Erythroblast (primary cell): ENCODE measurements at regions not wholly inside any gene's neighbourhood (a gene's known extent, or its start where the extent isn't known, plus 50 kb on each side); places are given as distances from the start of the nearest gene placed in this dataset.

Experiments
- GATA1 ChIP-seq: IDR thresholded peaks from 2 replicates; pipeline ENCODE4 v1.6.1; 2011; ENCODE audit warnings: low read depth, mild to moderate bottlenecking, control low read depth, low read length, moderate library complexity
- POLR2A ChIP-seq: IDR thresholded peaks from 2 replicates; pipeline ENCODE4 v1.6.1; 2011; ENCODE audit warnings: mild to moderate bottlenecking, low read length

- TF ChIP-seq POLR2A (no peak), GATA1 (no peak)
Measured at GRCh38 chr13:78098249-78098648, 179.6 kb upstream of the EDNRB start.
